NCI-H526 treated with DMSO at 0.1 percent for 48 hours (cell line): ENCODE measurements at regions not wholly inside any gene's neighbourhood (a gene's known extent, or its start where the extent isn't known, plus 50 kb on each side); places are given as distances from the start of the nearest gene placed in this dataset.

Experiments
- DNase-seq: peaks from one replicate; lab custom pipeline; 2025; lab: John Stamatoyannopoulos, UW

- no peak for DNase-seq
These were observed 990.3 kb upstream of the ZNF722 start for GRCh38 chr7:63008366-63008765.

DNA sequence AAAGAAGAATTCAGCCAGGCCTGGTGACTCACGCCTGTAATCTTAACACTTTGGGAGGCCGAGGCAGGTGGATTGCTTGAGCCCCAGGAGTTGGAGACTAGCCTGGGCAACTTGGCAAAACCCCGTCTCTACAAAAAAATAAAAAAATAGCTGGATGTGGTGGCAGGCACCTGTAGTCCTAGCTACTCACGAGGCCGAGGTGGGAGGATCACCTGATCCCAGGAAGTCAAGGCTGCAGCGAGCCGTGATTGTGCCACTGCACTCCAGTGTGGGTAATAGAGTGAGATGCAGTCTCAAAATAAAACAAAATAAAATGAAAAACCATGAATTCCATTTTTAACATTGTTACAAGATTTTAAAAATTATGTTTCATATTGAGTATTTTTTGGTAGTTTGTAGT, 988.9 kb upstream of the ZNF722 start:
- DNase-seq, result no peak

DNA sequence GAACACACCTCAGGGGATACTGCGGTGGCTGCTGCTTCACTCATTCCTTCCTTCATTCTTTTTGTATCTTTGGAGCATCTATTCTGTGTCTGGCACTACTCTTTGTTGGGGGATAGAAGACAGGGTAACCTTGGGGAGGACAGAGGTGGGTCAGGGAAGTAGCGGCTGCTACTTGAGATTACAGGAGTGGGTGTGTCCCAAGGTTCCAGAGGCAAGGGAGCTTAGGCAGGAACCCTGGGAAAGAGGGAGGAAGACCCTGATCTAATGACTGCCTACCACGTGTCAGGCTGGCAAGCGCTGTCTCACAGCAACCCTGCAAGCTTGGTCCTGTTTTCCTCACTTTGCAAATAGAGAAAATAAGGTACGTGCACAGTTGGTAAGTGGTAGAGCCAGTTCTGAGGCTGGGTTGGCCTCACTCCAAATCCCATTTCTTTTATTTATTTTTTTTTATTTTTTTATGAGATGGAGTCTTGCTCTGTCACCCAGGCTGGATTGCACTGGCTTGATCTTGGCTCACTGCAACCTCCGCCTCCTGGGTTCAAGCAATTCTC, 985.9 kb upstream of the ZNF722 start:
- no peak for DNase-seq

DNA sequence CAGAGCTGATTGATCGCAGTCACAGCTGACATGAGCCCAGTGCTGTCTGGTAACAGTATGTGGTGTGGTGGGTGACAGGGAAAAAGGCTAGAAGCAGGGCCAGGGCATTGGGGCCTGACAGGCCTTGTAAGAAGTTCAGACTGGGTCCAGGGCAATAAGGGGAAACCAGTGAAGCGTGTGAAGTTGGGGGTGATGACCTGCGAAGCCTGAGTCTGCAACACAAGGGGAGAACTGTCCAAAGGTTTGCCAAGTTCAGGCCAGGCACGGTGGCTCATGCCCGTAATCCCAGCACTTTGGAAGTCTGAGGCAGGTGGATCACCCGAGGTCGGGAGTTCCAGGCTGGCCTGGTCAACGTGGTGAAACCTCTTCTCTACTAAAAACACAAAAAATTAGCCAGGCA, 983.9 kb upstream of the ZNF722 start:
- DNase-seq, result no peak

DNA sequence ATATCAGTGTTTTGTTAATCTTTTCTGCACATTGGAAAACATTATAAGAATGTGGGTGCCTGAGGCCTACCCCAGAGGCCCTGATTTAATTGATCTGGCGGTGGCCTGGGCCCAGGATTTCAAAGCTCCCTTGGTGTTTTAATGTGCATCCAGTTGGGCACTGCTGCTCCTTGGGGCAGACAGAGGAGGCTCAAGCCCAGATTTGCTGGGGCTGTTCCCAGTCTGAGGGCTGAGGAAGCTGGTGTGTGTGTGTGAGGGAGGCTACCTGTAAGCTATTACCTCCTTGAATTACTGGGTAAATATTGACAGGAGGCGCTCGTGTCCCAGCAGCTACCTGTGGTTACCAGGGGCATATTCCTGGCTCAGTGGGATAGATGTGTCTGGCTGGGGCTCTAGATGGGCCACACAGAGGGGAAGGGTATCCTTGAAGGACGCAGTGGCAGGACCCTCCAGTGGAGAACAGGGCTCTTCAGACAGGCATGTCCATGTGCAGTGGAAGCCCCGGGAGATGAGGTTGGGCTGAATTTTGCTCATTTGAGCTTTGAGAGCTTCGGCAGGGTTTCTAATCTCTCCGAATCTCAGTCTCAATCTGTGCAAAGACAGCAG, 975.4 kb upstream of the ZNF722 start:
- DNase-seq, result no peak

DNA sequence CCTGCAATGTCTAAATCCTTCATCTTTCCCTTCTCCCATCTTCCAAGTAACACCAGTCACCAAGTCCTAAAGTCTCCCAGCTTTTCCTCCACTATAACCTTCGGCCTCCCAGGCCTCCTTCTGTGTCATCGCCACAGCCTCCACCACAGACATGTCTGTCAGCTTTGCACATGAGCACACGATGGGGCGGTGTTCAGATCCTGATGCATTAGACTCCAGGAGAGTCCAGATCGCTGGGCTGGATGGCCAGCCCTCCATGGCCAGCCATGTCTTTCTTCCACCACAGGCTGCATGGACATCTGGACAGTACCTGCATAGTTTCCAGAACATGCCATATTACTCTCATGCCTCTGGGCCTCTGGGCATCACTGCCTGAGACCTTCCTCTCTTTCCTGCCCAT, 974.2 kb upstream of the ZNF722 start:
- DNase-seq, result no peak

DNA sequence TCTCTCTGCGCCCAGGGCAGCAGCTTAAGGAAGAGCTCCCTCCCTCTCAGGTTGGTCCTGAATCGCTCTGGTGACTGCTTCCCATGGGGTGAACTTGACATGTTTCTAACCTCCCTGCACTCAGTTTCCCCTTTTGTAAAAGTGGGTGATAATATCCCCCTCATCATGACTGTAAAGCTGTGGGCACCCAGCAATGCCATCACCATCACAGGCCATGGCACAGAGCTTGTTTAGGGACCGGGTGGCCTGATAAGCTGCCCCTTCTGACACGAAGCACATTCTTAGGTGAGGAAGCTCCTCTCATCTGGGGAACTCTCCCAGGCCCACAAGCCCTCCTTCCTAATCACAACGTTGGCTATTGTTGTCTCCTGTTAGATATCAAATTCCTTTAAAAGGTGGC, 972.8 kb upstream of the ZNF722 start:
- DNase-seq, result no peak

DNA sequence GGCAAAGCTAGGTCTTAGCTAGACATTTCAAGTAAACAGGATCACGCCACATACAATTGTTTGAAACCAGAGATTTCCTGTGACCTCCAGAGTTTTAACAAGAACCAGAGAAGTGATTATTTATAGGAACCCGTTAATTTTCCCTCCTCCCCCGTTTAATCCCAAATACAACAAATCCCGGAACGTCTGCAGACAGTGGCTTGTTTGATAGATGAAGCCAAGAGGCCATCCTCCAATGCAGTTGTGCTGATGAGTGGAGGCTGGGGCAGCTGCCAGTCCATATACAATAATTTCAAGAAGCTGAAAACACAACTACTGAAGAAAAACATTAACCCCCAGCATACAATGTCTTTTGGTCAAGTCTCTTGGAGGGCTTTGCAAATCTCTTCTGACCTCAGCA, 971.6 kb upstream of the ZNF722 start:
- DNase-seq, result no peak

GRCh38 chr7:63028376-63029206, 970.1 kb upstream of the ZNF722 start:
- no peak for DNase-seq

GRCh38 chr7:63029207-63029522, 969.5 kb upstream of the ZNF722 start:
- DNase-seq, result no peak

DNA sequence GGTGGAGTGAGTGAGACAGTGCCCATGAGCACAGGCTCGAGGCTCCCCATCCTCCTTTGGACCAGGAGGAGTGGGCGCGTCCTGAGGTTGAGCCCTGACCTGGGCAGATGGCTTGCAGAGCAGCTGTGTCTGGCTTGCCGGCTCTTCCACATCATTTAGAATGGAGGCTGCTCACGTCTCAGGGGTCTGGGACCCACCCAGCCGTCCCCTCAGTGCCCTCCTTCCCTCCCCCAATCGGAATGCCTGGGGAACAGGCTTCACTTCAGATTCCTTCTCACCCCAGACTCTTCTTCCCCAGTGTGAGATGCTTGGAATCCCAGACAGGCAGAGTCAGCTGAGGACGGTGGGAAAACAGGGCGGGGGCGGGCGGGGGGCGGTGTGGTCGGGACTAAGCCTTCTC, 968.6 kb upstream of the ZNF722 start:
- no peak for DNase-seq

GRCh38 chr7:63031838-63032436, 966.7 kb upstream of the ZNF722 start:
- DNase-seq, result no peak

DNA sequence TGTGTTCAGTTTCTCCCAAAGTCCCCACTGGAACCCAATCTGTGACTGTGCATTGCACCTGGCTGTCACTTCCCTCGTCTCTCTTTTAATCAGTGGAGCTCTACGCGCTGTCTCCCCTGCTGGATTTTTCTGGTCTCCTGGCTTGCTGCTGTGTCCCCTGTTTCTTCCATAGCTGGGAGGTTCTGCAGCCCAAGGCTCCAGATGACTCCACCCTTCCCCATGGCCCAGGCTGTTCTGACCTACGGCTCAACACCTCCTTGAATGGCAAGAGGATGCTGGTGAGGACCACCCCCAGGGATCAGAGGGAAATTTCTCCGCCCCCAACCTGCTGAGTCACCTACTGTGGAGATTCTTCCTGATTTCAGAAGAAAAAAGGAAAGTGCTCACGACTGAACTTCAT, 961.4 kb upstream of the ZNF722 start:
- DNase-seq, result no peak

DNA sequence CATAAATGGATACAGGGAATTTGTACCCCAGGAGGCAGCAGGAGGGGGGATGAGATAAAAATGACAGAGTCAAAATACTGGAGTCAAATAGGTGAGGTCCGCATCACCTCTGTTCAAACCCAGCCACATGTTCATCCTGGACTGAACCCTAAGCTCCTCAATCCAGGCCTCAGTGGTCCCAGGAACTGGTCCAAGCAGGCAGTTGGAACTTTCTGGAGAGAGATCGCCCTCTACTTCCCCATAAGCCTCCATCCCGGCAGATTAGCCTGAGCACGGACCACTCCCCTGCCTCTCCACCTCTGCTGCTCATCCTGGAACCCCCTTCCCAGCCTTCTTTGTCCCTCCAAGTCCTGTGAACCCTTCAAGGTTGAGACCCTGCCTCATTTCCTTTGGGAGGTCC, 959.7 kb upstream of the ZNF722 start:
- DNase-seq, result no peak

- no peak for DNase-seq
These were observed 958.8 kb upstream of the ZNF722 start for GRCh38 chr7:63039882-63040281.

- DNase-seq, result no peak
These were observed 958.3 kb upstream of the ZNF722 start for GRCh38 chr7:63040336-63040735.

GRCh38 chr7:63040966-63041610, 957.6 kb upstream of the ZNF722 start:
- no peak for DNase-seq

GRCh38 chr7:63041786-63042185, 956.9 kb upstream of the ZNF722 start:
- DNase-seq, result no peak

- DNase-seq, result no peak
These were observed 955.7 kb upstream of the ZNF722 start for GRCh38 chr7:63042730-63043511.

DNA sequence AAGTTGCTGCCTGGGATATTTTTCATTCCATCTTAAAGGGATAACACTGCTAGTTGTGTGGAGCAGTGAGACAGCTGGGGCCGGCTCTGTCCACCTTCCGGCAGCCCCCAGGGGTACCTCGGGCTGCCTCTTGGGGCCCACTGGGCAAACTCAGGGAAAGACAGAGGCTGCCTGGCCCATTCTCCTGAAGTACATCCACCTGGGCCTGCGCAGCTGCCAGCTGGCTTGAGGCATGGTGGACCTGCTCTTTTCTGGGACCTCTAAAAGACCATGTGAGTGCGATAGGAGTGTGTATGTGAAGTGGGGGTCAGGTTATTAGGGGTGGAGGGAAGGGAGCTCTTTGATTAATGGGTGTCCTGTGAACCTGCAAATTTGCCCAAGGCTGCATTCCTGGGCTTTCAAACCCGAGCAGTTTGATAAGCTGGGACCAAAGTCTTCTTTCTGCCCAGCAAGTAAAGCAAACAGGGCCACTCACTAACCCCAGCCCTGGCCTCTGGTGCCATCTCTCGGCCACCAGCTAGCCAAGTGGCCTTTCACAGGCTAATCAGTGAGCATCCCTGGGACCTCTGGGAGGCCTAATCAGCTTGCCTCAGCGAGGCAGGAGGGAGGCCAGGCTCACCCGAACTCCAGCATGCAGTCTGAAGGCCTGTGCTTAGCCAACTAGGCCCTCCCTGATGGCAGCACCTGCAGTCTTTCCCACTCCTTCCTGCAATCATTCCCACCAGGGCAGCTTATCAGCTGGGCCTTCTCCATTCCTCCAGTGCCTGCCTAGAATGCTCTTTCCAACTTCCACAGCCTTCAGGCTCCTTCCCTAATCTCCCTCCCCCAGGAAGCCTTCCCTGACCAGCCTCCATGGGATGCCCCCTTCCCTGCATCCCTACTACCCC, 954.7 kb upstream of the ZNF722 start:
- no peak for DNase-seq

DNA sequence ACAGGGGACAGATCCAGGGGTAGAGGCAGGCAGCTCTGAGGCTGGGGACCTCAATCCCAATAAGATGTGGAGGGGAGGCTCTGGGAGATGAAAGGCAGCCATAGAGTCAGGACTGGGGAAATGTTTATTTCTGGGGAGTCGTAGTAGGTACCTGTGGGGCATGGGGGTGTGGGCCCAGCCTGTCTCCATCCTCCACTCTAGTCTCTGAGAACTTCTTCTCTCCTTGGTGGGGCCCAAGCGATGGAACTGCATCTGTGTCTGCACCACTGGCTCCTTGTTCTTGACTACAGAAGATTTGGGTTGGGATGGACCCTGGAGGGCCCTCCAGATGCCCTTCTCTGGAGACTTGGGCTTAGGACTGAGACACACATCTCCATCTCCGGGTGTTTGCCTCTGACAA, 953.9 kb upstream of the ZNF722 start:
- DNase-seq, result no peak
